ENCODE measurements at regions not wholly inside any gene's neighbourhood (a gene's known extent, or its start where the extent isn't known, plus 50 kb on each side); places are given as distances from the start of the nearest gene placed in this dataset.

GRCh38 chr4:38539501-38539900 lies 124.5 kb upstream of the KLF3 start:
- no peak for TF ChIP-seq USF1 (CRISPR knock-in tag; IDR thresholded peaks at IDR 0.05)
- no peak for TF ChIP-seq CTCF (IDR thresholded peaks at IDR 0.05)
- TF ChIP-seq ZNF263 (CRISPR knock-in tag; IDR thresholded peaks at IDR 0.05; ENCODE audit: low read depth), result no peak
- TF ChIP-seq TCF7 (CRISPR knock-in tag; IDR thresholded peaks at IDR 0.05; ENCODE audit: low read depth), result no peak
- TF ChIP-seq MAX (CRISPR knock-in tag; IDR thresholded peaks at IDR 0.05), result no peak
- TF ChIP-seq ARID4B (CRISPR knock-in tag; IDR thresholded peaks at IDR 0.05; ENCODE audit: borderline replicate concordance), result no peak
- TF ChIP-seq ZNF138 (CRISPR knock-in tag; conservative IDR thresholded peaks at IDR 0.05), result no peak
- no peak for TF ChIP-seq ZSCAN18 (CRISPR knock-in tag; IDR thresholded peaks at IDR 0.05)
- TF ChIP-seq NR1H2 (CRISPR knock-in tag; IDR thresholded peaks at IDR 0.05), result no peak
- TF ChIP-seq CREB1 (CRISPR knock-in tag; IDR thresholded peaks at IDR 0.05), result no peak
